Endothelial cell of umbilical vein (primary cell): ENCODE measurements at regions not wholly inside any gene's neighbourhood (a gene's known extent, or its start where the extent isn't known, plus 50 kb on each side); places are given as distances from the start of the nearest gene placed in this dataset.

Experiments used
- EZH2 ChIP-seq: IDR thresholded peaks from 2 replicates; pipeline ENCODE4 v1.6.1; 2012; ENCODE audit warnings: borderline replicate concordance, low read depth, mild to moderate bottlenecking, moderate library complexity, low read length, inconsistent platforms; ENCODE audit not compliant: severe bottlenecking
- POLR2A ChIP-seq: IDR thresholded peaks from 2 replicates; pipeline ENCODE4 v1.6.1; 2012; ENCODE audit warnings: low read depth, mild to moderate bottlenecking, control low read depth, low read length
- TF ChIP-seq, protein P1 (sequence below), 2 donors: IDR thresholded peaks; 1 replicate in 1 of 2; 2 replicates in 1 of 2; pipeline ENCODE4 v1.5.1; 2011; ENCODE audit warnings: low read length in 2 of 2, mild to moderate bottlenecking in 2 of 2, moderate library complexity in 2 of 2, control low read depth in 1 of 2, inconsistent platforms in 1 of 2, low read depth in 1 of 2; ENCODE audit not compliant: insufficient read depth in 1 of 2; ENCODE audit errors: extremely low read depth in 1 of 2

DNA sequence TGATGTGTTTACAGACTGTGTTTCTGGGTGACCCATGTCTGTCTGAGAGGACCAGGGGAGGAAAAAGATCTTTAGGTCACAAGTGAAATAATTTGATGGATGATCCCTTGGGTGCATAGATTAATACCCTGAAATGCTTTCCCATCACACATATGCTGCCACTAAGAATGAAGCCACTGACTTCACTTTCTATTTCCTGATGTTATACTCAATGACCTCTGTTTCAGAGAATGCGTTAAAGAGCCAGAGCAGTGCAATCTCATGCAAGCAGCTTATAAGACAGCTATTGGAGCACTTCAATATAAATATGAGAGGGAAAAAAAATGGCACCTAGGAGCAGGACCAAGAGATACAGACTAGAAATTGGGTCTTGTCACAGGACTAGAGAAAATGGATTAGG, 133.7 kb downstream of the KLHL28 start:
- TF ChIP-seq, protein P1, sequence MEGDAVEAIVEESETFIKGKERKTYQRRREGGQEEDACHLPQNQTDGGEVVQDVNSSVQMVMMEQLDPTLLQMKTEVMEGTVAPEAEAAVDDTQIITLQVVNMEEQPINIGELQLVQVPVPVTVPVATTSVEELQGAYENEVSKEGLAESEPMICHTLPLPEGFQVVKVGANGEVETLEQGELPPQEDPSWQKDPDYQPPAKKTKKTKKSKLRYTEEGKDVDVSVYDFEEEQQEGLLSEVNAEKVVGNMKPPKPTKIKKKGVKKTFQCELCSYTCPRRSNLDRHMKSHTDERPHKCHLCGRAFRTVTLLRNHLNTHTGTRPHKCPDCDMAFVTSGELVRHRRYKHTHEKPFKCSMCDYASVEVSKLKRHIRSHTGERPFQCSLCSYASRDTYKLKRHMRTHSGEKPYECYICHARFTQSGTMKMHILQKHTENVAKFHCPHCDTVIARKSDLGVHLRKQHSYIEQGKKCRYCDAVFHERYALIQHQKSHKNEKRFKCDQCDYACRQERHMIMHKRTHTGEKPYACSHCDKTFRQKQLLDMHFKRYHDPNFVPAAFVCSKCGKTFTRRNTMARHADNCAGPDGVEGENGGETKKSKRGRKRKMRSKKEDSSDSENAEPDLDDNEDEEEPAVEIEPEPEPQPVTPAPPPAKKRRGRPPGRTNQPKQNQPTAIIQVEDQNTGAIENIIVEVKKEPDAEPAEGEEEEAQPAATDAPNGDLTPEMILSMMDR (IDR thresholded peaks at IDR 0.05; ENCODE audit: extremely low read depth in 1 of 2, insufficient read depth in 1 of 2, low read depth in 1 of 2, low read length in 2 of 2) = no peak
- no peak for TF ChIP-seq POLR2A
- TF ChIP-seq EZH2 = no peak
